HG02938 (cell line): ENCODE measurements at regions not wholly inside any gene's neighbourhood (a gene's known extent, or its start where the extent isn't known, plus 50 kb on each side); places are given as distances from the start of the nearest gene placed in this dataset.
"Not testable (repeated sequence)": the region's sequence is repeated elsewhere in the genome, so short reads cannot be mapped to it uniquely, and the experiment has no call there.

Experiments
- ATAC-seq: cut with Tn5 transposase; IDR thresholded peaks from one replicate; pipeline ENCODE4 v1.9.1; 2021; ENCODE audit warnings: mild to moderate bottlenecking, moderate library complexity; ENCODE audit not compliant: unreplicated experiment

DNA sequence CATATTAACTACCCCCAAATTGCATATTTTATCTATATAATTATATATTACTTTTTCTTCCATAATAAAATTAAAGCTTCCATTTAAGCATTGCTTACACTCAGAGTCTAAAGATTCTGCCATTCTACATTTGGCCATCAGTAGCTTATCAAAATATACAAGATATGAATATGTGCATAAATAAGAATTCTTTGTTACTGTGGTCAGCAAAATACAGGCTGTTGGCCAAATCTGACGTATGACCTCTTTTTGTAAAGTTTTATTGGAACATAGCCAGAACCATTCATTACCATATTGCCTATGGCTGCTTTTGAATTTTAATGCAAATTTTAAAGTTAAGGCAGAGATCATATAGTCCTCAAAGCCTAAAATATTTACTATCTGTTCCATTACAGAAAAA is 643.9 kb upstream of the VRK2 start:
- no peak for ATAC-seq

DNA sequence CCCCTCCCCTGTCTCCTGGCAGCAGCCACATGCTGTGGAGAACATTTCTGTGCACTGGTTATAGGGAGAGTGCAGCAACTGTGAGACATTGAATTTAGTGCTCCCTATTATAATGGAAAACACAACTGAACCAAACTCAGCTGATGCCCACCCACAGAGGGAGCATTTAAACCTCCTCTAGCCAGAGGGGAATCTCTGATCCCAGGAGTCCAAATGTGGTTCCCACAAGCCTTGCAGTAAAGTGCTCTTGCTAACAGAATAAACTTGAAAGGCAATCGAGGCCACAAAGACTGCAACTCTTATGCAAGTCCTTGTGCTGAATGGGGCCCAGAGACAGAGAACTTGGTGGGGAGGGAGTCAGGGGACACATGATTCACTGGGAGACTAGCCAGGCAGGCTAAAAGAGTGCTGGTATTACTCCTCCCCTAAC is 638.8 kb upstream of the VRK2 start:
- no peak for ATAC-seq

DNA sequence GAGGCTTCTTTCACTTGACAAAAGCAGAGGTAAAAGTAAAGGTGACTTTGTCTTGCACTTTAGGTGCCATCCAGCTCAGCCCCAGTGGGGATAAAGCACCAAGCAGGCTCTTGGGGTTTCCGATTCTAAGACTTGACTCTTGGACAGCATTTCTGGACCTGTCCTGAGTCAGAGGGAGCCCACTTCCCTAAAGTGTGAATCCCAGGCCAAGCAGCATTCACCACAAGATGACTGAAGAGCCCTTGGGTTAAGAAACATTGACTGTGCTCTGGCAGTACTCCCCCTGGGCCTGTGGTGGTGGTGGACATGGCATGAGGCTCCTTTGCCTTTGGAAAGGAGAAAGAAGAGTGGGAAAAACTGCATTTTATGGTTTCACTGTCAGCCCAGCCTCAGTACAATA is 638.0 kb upstream of the VRK2 start:
- ATAC-seq: no peak

DNA sequence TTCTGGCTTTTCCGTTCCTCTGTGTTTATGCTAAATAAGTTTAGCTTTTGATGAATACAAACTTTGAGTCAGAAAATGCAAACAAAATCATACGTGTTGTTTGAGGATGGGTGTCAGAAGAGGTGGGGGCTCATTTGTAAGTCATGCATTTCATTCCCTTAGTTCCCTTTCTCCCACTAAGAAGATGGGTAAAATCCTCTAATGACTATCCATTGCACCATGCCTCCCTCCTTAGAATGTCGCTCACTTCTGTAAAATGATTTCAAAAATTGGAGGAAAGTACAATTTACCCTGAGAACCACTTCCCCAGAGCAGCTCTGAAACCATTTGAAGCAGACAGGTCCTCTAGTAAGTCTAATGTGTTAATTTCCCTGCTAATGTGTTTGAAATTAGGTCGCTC is 629.6 kb upstream of the VRK2 start:
- no peak for ATAC-seq

DNA sequence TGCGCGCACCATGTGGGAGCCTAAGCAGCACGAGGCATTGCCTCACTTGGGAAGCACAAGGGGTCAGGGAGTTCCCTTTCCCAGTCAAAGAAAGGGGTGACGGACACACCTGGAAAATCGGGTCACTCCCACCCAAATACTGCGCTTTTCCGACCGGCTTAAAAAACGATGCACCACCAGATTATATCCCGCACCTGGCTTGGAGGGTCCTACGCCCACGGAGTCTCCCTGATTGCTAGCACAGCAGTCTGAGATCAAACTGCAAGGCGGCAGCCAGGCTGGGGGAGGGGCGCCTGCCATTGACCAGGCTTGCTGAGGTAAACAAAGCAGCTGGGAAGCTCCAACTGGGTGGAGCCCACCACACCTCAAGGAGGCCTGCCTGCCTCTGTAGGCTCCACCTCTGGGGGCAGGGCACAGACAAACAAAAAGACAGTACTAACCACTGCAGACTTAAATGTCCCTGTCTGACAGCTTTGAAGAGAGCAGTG is 627.7 kb upstream of the VRK2 start:
- not testable (repeated sequence) for ATAC-seq

DNA sequence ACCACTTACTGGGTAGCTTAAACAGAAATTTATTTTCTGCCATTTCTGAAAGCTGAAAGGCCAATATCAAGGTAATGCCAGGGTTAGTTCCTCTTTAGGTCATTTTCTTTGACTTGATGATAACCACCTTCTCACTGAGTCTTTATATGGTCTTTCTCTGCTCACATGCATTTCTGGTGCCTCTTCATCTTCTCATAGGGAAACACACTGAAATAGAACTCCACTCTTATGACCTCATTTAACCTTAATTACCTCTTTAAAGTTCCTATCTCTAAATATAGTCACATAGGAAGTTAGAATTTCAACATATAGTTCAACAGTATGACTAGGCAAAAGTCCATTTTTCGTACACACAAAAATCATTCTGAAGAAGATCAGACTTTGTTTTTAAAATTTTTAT is 616.8 kb upstream of the VRK2 start:
- no peak for ATAC-seq

DNA sequence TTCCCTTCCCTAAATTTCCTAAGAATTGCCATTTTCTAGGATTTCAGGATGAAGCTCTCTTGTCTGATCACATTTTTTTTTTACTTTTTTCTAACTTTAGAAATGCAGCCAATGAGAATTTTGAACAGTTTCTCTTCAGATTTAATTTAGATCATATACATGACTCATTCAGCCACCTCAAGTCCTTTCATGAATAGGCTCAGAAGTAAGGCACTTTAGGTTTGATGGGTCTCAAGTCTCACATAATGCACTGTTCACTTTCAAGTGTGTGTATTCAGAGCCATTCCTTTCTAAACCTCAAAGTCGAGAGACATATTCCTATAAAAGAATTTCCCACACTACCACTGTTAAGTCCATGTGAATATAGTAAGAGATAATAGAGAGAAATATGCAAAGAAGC is 614.1 kb upstream of the VRK2 start:
- ATAC-seq: no peak

DNA sequence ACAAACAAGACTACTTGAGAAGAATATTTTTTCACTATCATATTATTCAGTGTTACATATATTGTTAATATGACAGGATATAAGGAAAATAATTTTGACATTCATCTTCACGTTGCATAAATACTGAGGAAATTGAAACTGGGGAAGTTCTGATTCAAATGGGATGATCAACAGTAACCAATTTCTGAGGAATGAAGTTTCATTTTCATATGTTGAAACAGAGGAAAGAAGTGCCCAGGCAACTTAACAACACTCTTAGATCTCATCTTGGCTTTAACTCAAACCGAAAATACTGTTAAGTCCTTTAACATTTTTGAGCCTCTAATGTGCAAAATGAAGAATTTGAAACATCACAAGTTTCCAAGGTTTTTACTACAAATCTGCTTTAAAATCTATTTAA is 612.2 kb upstream of the VRK2 start:
- ATAC-seq: no peak

DNA sequence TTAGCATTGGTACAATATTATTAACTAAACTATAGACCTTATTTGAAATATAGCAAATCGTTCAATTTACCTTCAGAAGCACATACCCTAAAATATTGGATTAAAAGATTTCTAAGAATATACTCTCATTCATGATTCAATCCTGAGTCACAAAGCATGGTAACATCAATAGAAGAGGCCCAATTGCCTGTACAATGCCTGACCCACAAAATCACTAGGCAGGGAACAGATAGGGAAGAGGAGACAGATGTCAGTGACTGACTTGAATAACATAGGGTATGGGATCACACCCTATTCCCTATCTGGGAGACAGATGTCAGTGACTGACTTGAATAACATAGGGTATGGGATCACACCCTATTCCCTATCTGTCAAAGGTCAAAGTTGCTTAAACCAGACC is 611.6 kb upstream of the VRK2 start:
- no peak for ATAC-seq

DNA sequence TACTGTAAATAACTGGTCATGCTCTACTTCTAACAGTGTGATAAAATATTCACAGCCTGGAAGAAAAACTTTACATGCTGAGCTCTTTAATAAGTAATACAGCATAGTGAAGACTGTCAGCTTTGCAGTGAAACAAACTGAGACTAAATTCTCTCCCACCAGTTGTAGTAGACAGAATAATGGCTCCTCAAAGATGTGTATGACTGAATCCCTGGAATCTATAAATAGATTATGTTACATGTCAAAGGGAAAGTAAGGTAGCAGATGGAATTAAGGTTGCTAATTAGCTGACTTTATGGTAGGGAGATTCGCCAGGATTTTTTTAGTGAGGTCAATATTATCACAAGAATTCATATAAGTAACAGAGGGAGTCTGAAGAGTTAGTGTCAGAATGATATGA is 609.5 kb upstream of the VRK2 start:
- no peak for ATAC-seq

DNA sequence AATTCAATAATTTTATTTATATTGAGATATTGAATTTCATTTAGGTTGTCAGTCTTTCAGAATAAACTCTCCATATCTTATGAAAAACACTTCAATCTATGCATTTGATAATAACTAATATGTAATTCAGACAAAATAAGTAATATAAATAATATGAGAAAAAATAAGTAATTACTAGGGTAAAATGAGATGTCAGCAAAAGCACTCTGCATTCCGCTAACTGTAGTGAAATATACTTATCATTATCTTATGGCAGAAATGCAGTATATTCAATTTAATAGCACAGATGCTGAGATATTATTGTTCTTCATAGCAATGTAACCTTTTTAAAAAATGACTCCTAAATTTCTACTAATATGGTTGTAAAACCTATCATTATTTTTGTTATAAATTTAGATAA is 606.2 kb upstream of the VRK2 start:
- no peak for ATAC-seq

DNA sequence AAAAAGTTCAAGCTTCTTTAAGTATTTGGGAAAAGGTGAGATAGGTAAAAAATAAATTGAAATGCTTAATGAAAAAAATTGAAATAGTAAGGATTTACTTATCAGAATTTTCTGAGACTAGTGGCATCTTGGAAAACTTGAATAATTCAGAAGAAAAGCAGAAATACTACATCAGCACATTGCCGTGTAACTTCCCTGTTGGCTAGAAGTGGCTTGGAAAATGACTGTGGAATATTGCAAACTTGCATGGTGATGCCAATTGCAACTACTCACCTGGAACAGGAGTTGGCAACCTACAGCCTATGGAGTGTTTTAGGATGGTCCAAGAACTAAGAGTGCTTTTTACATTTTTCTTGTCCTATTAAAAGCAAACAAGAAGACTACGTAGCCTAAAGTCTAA is 603.5 kb upstream of the VRK2 start:
- ATAC-seq: no peak

DNA sequence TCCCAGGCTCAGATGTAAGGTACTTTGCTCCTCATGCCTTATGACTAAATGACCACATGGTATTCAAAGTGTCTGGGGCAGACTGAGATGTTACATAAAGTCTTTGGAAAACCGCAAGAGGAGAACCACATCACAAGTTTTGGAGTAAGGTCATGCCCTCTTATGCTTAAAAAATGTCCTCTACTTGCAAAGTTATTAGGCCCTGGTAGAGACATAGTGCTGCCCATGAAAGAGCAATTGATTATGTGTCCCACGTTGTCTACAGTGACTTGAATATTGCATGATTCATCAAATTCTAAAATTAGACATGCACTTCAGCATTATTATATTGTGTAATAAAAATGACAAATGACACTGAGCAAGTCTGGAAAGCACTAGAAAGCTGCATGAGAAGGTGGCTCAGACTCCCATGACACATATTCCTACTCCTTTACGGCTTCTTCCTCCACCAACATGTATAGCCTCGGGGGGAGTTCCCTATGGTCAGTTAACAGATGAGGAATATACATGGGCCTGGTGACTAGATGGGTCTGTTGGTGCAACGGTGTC is 602.6 kb upstream of the VRK2 start:
- no peak for ATAC-seq

DNA sequence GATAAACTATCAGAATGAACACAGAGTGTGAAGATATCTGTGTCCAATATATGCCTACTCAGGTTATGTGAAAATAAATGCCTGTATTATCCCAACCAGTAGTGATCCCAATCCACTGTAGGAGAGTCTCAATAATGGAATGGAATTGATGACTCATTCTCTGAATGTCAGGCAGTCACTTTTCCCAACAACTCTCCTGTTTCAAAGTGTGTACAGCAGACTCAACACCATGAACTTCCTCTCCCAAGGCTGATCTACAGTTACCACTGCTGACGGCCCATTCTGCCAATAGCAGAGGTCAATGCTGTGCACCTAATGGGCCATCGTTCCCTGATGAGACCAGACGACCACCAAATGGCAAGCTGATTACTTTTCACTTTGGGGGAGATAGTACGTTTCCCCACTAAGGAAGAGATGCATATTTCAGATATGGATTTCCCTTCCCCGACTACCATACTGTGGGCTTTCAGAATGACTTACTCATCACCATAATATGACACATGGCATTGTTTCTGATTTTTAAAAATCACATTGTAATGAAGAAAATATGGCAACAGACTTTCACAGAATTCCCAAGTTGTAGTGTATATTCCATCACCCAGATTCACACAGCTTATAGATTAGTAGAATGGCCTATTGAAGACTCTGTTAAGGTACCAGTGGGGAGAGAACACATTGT is 601.7 kb upstream of the VRK2 start:
- ATAC-seq: no peak

DNA sequence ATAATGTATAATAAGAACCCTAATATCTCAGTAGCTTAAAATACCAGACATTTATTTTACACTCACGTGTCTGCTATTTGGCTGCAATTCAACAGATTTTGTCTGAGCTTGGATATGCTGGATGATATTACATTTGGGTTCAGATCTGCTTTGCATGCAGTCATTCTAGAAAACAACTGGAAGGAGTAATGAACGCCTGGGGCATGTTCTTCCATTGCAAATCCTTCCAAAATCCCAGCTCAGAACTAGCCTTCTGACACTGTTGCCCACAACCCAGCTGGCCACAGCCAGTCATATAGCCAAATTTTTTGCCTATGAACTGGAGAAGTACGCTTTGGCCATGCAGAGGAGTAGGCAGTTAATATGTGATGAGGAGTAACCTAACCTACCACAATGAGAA is 597.8 kb upstream of the VRK2 start:
- ATAC-seq: no peak

DNA sequence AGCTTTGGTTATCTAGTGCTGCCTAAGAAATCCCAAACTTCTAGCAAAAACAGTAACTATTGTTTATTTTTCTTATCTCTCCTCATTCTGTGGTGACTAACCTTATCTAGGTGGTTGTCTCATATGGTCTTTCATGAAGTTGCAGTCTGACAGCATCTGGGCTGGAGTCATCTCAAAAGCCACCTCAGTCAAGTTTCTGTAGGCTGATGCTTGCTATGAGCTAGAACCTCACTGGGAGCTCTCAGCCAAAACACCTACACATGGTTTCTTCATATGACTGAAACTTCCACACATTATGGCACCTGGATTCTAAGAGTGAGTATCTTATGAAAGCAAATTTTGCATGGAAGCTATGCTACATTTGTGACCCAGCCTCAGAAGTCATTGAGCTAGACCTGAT is 596.4 kb upstream of the VRK2 start:
- peak; percentile 95 for ATAC-seq

DNA sequence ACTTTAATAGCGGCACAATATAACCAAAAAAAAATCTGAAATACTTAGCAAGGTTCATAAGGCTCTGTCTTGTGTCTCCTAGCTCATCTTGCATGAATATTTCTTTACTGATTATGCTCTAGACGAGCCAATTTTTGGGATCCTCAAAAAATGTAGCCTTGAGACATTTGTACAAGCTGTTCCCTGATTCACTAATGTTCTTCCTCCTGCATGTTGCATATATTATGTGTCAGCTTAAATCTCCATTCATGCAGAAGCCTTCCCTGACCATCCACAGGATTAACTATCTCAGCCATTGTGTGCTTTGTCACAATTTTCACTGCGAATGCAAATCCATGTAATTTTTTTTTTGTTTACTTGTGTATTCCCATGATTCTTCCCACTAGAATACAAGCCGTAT is 594.0 kb upstream of the VRK2 start:
- ATAC-seq: no peak

DNA sequence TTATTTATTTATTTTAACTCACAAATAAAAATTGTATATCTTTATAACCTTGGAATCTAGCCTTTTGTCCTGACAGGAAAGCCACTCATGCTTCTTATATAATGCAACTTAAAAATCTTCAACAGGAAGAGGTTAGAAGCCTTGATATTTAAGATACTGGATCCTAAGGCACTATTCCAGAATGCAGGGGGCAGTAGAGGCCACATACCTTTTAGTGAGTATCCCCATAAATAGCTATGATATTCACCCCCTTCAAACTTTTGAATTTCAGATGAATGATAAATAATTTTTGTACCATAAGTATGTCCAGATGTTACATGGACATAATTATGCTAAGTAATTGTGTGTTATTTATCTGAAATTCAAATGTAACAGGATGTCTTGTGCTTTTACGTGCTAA is 592.7 kb upstream of the VRK2 start:
- ATAC-seq: no peak

DNA sequence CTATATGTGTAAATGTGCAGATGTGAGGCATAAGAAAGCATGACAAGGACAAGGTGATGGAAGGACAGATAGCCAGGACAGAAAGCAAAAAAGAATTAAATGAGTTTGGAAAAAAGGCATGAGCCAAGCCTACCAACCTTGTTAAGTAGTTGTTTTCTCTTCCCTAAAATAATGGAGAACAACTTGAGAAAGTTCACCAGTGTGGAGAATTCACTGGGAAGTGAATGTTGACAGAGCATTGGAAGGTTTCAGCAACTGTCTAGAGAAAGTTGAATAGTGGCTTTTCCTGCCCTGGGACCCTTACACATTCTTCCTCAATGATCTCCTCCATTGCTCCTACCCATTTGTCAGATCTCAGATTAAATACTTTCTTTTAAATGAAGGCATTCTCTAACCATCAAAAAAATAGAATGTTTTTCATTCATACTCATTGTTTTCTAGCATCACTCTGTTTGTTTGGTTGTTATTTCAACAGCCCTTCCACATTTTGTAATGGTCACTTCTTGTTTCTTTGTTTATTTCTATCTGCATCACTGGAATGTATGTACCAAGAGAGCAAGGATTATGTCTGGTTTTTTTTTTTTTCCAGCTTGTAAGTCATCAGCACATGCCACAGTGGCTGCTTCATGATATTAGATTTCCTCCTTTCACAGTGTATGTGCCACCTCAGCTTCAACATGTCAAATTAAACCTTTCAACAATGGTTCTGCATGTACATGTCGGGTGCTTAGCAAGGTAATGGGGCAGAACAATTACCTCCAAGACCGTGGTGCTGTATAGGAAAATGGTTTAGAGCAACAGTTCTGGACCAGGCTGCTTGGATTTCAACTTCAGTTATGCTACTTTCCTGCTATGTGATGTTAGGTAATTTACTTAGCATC is 586.0 kb upstream of the VRK2 start:
- ATAC-seq: no peak

DNA sequence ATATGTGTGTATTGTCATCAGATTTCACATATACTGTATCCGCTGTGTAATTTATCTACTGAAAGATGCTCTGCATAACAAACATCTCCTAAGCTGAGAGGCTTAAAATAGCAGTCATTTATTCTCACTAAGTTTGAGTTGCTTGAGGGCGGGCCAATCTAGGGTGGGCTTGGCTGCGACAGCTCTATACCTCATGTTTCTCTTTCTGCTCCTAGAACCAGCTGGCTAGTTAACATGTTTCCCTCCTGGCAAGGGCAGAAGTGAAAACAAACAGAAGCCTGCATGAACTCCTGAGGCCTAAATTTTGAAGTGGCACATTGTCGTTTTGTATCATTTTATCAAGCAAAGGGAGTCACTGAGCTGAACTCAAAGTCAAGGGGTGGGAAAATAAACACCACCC is 585.0 kb upstream of the VRK2 start:
- no peak for ATAC-seq

DNA sequence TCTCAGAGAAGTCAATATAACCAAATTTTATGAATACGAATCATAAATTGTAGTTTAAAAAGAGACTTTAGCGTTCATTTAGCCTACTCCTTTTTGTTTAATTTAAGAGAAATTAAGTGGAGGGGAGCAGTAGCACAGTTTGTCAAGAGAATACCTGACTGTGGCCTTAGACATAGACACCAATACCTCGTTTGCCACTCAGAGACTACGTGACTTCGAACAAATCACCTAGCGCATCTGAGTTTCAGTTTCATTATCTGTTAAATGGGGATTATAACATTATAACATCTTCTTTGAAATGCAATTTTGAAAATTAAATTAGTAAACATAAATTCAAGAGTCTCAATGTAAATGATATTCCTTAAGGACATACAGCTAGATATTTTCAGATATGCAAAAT is 581.5 kb upstream of the VRK2 start:
- ATAC-seq: no peak

DNA sequence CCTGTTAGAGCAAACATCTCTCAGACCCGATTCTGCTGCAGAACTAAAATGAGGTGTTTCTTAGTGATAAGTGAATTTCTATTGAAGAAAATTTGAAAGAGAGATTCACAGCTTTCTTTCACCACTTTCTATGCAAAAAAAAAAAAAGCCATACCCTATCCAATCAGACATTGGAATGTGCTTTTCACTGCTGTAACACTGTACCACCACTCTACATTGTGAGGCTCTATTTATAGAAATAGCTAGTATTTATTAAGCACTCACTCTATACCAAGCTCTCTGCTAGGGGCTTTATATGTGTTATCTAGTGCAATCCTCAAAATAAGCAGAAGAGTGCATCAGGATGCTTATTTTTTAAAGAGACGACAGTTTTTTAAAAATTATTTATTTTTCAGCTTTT is 580.6 kb upstream of the VRK2 start:
- no peak for ATAC-seq
